Superior temporal gyrus (tissue), 1 donor: ENCODE measurements at regions not wholly inside any gene's neighbourhood (a gene's known extent, or its start where the extent isn't known, plus 50 kb on each side); places are given as distances from the start of the nearest gene placed in this dataset.
"Not testable (repeated sequence)": the region's sequence is repeated elsewhere in the genome, so short reads cannot be mapped to it uniquely, and the experiment has no call there.

ENCODE experiments used
- DNase-seq: peaks from one replicate; pipeline ENCODE4 v3.0.0-alpha.2; 2016; ENCODE audit errors: extremely low spot score

DNA sequence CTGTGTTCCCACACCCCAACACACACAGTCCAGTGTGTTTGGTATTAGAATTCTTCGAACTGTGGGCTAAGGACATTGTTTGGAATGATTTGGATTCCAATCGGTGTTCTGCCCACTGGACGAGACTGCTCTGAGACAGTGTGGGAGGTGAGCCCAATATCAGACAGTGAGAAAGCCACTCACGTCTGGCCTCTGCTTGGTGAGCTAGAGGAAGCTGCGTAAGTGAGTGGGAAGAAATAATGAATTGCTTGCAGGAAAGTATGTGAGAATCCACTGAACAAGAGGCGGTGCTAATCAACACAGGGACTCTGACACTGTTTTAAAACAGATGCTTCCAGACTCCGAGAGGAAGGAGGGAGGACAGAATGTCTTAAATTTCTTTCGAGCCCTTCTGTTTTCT is 675.0 kb upstream of the ANKRD30A start:
- no peak for DNase-seq

DNA sequence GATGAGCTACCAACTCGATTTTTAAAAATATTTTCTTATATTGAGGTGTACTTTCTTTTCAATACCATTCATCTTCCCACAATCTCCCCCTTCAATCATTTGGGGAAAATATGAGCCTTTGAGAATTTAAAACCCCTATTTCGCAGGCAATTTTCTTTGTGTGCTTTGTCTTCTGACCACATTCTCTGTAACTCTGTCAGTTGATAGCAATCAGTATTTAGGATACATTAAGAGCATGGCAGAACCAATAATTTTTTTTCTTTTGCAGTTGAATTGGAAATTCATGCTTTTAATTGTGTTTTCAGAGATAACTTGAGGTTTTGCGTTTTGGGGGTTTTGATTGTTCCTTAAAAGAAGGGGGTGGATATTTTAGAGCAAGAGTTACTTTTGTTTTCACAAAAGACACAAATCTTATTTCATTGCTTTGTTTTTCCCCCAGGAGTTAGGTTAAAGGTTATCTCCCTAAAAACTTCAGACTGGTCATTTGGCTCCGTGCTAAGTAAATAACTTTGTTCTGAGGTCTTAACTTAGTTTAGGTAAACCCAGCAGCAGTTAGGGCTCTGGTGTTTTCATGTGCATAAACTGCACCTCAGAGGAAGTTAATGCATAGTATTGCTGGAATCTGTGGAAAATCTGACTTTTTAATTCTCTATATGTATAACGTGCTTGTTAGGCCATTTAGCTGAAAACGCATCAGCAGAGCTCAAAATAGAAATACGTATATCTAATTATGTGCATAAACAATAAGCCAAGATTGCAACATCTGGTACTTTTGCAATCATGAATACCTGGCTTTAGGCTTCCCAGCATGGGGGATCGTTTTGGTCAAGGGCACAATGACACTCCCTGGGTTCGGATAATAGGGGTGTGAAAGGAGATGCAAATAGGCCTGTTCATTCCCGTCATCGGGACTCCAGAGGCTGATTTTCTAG is 676.4 kb upstream of the ANKRD30A start:
- no peak for DNase-seq

DNA sequence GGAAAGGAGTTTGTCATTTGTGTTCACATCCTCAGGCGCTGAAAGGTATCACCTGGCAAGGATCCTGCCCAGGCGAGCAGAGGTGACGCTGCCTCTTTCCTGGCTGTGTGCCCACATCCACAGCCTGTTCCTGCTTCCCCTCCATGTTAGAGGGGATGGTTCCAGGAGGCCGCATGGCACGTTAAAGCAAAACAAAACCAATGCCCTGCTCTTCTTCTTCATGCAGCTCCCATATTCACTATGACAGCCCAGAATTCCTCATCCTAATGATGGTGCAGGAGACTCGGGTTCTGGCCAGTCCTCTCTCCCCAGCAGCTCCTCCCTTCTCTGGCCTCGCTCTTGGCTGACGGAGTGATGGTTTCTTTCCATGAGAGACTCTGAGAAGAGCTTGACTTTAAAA is 678.5 kb upstream of the ANKRD30A start:
- DNase-seq: no peak

DNA sequence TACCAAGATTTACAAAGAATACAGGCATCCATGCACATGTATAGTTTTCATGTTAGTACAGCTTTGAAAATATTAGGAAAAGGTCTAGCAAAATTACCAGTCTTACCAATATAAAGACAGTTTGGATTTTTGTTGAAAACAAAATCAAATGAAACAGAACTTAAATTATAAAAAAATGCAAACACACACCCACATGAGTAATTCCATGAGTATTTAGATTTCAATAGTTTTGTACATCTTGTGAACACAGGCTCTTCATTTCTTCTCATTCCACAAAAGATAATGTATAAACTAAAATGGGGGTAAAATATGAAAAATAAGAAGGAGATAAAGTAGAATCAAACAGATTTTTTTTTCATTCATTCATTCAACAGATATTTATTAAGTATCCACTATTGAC is 682.2 kb upstream of the ANKRD30A start:
- DNase-seq: no peak

DNA sequence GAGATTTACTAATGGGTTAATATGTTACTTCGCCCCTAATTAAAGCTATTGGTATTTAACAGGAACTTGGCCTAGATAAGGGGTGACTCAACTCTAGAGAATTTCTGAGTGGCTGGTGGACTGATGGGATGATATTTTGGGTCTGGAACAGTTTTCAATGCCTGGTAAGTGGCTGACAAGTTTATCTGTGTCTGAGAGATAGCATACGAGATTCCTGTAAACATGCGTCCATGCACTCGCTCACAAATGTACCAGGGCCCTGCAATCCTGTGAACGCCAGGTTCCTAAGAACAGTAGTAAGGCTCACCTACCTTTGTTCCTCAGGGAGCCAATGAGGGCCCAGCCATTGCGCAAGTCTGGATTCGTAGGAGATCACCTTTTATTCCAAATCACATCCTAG is 683.8 kb upstream of the ANKRD30A start:
- no peak for DNase-seq

DNA sequence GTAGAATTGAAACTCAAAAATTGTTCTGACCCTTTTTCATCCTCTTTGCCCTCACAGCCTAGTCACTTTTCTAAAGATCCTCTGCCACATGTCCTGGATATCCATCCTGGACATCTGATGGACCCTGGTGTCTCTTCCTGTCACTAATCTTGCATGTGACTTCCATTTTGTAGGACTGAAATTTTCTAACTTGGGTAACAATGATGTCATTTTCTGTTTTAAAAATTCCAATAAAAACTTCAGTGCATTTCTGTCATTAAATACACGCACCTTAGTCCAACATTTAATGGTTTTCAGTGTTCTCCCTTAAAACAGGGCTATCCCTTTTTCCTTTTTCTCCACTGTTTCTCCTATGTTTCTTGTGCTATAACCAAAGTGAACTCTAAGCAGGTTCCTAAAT is 684.9 kb upstream of the ANKRD30A start:
- DNase-seq: no peak

DNA sequence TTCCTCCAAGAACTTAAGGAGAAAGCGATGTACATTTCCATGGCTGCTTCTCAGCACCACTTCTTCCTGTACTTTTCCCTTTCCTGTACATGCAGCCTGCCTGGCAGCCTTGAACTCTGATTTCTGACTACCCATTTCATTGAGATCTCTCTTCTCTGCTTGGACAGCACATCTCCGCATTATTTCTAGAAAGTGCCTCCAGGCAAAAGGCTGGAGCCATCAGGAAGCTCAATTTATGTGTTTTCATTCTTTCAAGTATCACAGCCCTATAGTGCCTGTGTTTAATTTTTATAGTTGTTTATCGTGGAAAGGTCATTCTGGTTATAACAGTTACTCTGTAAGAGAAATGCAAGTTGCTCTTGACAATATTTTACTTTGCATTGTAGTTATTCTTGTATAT is 688.0 kb upstream of the ANKRD30A start:
- DNase-seq: no peak

DNA sequence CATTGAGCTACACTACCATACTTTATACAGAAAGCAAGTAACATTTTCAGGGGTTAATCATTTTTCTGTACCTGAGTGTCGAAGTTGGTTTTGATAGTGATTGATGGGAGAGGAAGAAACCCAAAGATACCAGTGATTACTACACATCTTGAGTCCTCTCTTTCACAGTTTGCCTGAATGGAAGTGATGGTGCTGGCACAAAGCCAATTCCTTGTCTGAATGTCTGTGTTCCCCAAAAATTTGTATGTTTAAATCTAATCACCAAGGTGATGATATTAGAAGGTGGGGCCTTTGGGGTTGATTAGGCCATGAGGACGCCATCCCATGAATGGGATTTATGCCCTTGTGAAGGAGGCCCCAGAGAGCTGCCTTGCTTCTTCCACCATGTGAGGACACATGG is 696.9 kb upstream of the ANKRD30A start:
- DNase-seq: no peak

DNA sequence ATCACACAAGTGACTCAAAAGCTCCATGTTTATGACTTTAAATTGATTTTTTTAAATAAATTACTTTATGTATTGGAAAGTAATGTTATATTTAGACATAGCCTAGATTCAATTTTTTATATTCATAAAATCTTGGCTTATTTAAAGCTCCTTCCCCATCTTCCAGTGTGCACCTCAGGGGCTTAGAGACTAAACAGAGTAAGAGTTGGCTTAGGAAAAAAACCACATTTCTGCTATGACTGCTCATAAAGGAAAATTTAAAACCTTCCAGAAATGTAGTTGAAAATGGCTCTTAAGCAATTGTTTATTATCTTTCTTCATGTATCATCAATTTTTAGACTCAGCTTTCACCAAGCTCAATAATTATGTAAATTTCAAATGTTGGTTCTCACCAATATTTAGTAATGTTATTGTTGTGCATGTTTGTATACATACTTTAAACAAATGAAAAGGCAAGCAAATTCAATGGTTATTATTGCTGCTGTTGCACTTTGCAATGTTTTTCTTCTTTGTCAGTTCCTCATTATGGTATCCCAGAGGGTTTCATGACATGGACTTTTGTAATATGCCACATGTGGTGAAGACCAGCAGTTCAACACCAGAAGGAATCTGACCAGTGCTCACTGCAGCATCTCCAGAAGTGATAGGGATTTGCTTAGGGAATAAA is 700.1 kb upstream of the ANKRD30A start:
- DNase-seq: no peak

DNA sequence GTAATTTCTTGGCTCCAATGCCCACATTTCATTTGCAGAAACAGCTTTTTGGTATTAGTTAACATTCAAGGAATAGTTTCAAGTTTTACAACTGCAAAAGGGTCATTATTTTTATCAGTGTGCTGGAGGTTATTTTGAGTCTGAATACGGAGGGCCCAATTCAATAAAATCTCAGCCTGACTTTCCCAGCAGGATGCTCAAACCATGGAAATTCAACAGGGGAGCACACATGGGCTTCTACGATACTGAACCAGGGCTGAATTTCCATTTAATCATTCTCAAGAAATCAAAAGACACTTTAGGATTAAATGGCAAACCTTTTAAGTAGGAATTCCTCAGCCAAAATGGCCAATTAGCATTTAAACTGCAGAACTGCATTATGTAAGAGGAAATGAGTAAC is 700.9 kb upstream of the ANKRD30A start:
- DNase-seq: no peak

DNA sequence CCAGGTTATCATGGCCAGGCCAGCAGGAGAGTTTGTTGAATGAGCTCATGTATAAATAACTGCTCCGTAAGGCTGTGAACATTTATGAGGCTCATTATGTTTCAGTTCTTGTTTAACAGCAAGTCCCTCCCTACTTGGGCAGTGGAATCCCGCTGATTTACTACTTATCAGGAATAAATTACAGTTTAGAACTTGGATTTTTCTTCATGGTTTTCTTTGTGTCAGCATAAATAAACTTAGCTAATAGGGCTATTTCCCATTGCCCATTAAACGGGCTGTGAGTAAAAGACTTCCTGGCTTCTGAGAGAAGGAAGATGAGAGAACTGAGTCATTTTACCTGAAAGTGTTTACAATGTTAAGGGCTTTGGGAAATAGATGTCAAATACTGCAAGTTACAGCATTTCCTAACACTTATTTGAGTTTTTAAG is 701.6 kb upstream of the ANKRD30A start:
- DNase-seq: no peak

DNA sequence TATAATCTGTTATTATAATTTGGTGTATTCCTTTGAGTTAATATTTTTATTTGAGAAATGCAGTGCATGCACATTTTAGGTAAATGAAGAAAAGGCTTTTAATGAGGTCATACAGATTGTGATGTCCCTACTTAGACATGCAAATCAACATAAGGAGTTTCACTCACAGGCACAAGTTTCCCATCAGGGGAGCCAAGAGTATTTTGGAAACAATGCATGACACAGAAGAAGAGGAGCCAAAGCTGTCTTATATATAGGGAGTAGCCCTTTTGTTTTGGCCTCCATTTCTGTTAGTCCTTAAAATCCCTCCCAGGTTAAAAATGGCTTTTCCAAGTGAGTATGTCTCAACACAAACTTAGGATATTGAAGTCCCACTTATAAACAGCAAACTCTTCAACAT is 703.4 kb upstream of the ANKRD30A start:
- DNase-seq: no peak

DNA sequence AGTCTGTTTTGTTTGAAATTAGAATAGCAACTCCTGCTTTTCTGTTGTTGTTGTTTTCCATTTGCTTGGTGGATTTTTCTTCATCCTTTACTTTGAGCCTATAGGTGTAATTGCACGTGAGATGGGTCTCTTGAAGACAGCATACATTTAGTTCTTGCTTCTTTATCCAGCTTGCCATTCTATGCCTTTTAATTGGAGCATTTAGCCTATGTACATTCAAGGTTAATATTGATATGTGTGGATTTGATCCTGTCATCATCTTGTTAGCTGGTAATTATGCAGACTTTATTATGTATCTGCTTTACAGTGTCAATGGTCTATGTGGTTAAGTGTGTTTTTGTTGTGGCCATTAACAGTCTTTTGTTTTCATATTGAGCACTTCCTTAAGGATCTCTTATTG is 708.9 kb upstream of the ANKRD30A start:
- no peak for DNase-seq

DNA sequence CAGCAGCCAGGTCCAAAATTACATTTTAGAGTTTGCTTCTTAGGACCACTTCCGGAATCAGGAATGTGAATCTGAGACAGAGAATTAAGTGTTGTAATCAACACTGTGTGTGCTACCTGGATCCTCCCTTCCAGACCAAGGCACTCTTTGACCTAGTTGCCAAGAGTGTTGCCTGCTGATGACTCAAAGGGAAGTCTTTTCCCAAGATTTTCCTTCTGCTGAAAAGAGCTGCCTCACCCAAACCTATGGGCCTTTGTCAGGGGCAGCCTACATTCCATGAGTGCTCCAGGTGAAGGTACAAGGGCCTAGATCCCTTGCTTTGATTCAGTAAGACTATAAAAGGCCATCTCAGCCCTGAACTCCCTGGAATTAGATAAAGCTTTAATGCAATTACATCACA is 712.5 kb upstream of the ANKRD30A start:
- DNase-seq: no peak

DNA sequence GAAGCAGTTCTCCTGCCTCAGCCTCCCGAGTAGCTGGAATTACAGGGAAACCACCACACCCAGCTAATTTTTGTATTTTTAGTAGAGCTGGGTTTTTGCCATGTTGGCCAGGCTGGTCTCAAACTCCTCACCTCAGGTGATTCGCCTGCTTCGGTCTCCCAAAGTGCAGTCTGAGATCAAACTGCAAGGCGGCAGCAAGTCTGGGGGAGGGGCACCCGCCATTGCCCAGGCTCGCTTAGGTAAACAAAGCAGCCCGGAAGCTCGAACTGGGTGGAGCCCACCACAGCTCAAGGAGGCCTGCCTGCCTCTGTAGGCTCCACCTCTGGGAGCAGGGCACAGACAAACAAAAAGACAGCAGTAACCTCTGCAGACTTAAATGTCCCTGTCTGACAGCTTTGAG is 725.2 kb upstream of the ANKRD30A start:
- not testable (repeated sequence) for DNase-seq

DNA sequence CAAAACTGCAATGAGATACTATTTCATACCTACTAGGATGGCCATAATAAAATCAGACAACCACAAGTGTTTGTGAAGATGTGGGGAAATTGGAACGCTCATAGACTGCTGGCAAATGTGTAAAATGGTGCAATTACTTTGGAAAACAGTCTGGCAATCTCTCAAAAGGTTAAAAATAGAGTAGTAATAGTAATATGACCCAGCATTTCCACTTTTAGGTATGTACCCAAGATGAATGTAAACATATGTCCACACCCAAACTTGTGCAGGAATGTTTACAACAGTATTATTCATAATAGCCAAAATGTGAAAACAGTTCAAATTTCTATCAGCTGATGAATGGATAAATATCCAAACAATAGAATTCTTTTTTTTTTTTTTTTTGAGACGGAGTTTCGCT is 731.6 kb upstream of the ANKRD30A start:
- no peak for DNase-seq

DNA sequence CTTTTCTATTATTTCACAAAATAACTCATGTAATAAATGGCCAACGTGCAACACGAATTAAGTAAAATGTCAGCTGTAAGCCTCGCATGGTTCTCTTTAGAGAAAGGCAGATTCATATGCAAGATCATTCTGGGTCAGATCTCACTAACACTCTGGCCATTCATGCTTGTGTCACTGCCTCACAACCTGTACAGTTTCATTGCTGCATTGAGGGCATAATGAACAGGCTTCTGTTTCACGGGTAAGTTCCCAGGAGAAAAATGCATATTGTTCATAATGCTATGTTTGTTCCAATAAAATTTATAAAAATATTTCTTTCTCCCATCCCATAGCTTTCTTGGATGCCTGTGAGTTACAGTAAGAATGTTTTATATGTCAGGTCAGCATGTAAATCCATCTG is 734.0 kb upstream of the ANKRD30A start:
- no peak for DNase-seq

DNA sequence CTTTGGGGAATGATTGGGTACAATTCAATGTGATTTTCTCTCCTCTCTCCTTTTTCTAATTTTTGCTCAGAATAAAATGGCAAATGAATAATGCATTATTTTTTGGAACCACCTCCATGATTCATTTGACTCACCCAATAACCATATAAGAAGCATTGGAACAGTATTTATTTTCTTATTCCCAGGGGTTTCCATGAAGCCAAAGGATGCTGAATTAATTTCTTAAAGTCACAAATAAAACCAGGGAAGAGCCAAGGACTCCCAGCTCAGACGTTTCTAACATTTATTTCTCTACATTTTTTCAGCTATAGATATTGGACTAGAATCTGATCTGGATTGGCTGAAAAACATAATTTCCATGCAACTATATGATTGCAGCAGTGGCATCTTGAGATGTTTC is 735.2 kb upstream of the ANKRD30A start:
- DNase-seq: no peak

DNA sequence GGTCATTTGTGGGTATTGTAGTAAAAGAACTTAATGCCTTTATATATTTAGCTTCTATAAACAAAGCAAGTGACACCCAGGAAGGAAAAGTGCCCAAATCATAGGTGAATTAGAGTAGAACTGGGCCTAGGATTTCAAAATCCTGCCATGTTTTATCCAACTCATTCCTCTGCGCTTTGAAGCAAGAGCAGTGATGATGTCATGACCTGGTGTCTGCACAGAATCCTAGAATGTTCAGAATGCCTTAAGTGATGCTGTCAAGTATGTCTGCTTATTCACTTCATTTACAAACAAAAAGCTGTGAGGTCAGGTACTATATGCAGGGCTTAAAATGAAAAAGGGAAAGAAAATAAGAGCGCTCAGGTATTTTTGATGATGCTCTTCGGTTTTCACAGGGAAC is 737.2 kb upstream of the ANKRD30A start:
- DNase-seq: no peak

DNA sequence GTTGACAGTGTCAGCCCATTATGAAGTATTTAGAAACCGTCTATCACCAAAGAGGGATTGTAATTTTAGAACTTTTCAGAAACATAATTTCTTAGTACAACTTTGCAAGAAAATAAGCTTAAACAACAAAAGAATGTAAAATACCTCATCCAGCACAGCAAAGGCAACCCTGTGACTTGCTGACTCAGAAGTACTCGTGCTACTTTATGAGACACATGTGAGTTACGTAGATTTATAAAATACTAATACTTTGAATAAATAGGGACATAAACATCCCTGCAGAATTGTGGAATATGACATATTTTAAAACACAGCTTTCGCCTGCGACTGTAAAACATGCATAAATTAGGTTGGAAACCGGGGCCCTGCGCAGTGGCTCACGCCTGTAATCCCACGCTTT is 739.7 kb upstream of the ANKRD30A start:
- no peak for DNase-seq

DNA sequence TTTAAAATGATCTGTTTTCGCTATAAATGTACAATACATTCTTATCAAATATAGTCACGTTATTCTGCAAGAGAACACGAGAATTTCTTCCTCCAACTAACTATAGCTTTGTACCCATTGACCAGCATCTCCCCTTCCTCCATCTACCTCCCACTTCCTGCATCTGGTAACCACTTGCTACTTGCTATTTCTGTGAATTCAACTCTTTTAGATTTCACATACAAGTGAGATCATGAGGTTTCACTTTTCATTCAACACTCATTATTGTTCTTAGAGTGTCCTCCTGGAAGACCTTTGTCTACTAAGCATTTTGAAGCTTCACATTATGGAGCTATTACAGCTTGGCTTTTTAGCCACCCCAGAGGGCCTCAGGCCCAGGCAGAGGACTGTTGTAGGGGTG is 741.3 kb upstream of the FZD8 start:
- no peak for DNase-seq

DNA sequence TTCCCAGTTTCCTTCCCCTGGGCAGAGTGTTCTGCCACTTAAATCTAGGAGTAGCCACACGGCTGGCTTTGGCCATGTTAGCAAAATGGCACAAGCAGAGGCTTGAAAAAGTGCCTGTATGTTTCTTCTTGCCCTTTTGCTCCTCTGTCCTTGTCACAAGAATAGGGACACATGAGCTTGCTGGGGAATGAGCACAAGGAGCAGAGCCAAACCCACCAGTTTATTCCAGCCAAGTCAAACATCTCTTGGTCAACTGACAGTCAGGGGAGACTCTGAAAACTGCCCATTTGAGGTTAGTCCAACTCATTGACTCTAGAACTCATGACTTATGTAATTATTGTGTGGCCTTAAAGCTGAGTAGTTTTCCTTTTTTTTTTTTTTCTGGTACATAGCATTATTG is 739.7 kb upstream of the FZD8 start:
- no peak for DNase-seq

DNA sequence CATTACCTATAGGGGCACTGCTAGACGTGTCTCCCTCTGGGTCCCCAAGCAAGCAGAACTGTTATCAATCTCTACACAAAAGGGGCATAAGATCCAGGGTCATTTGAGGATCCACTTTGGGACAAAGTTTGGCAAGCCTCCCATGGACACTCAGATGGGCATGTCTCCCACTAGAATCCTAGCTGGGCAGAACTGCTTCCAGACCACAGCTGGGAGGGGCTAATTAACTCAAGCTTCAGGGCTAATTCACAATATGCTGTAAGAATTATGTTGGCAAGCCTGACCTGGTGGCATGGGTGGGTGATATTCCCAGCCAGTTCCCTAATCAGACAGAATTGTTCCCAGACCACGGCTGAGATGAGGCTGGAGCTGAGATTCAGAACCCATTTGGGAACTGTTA is 738.4 kb upstream of the FZD8 start:
- no peak for DNase-seq
